ENCODE measurements at regions not wholly inside any gene's neighbourhood (a gene's known extent, or its start where the extent isn't known, plus 50 kb on each side); places are given as distances from the start of the nearest gene placed in this dataset.
"Not testable (repeated sequence)": the region's sequence is repeated elsewhere in the genome, so short reads cannot be mapped to it uniquely, and the experiment has no call there.

DNA sequence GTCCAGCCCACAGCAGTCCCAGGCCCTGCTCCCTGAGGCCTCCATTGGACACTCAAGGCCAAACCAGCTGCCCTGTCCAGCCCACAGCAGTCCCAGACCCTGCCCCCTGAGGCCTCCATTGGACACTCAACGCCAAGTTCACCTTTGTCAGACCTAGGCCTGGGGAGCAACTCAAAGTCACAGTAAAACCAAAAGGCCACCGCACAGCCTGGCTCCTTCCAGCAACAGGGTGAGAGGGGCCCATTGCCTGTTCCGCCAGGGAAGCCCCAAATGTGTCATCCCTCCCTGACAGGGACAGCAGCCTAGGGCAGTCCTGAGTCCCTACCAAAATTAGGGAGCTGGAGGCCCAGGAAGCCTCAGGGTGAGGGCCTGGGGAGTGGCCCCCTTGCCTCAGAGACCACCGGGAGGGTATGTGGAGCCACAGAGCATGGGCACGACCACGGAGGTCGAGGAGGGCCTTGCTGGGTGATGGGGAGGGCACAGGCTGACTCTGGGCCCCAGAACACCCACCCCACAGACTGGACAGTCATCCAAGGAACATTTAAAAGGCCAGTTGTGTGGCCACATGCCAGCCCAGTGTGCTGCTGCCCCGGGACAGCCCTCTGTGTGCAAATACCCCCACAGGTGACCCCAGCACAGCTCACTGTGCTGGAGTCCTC, 66.5 kb upstream of the PPP2R2D start:
- H3K27ac ChIP-seq (ENCODE audit: poor library complexity, severe bottlenecking) = no peak overlapping the region
- H3K4me1 ChIP-seq (ENCODE audit: insufficient read depth, poor library complexity, severe bottlenecking) = no peaks in the 10 kb centered on the region
- ATAC-seq (ENCODE audit: low read depth) = no peak
- peaks cover 3% of the 10 kb centered on the region for H3K27me3 ChIP-seq (ENCODE audit: insufficient read depth, poor library complexity, severe bottlenecking)
- TF ChIP-seq CTCF (IDR thresholded peaks at IDR 0.05; ENCODE audit: poor library complexity, severe bottlenecking) = no peak
- no peak overlapping the region for H3K4me3 ChIP-seq (ENCODE audit: severe bottlenecking)
- peak; percentile 26 for DNase-seq (ENCODE audit: low spot score)
- no peaks in the 10 kb centered on the region for H3K9me3 ChIP-seq (ENCODE audit: severe bottlenecking)
- no peaks in the 10 kb centered on the region for H3K36me3 ChIP-seq (ENCODE audit: low read depth)

- no peak overlapping the region for H3K4me3 ChIP-seq (ENCODE audit: severe bottlenecking)
- H3K27ac ChIP-seq (ENCODE audit: poor library complexity, severe bottlenecking) = no peak overlapping the region
- peaks cover 3% of the 10 kb centered on the region for H3K27me3 ChIP-seq (ENCODE audit: insufficient read depth, poor library complexity, severe bottlenecking)
- H3K4me1 ChIP-seq (ENCODE audit: insufficient read depth, poor library complexity, severe bottlenecking) = no peaks in the 10 kb centered on the region
- no peaks in the 10 kb centered on the region for H3K9me3 ChIP-seq (ENCODE audit: severe bottlenecking)
- H3K36me3 ChIP-seq (ENCODE audit: low read depth) = no peaks in the 10 kb centered on the region
- TF ChIP-seq CTCF (IDR thresholded peaks at IDR 0.05; ENCODE audit: poor library complexity, severe bottlenecking) = no peak
- DNase-seq (ENCODE audit: low spot score) (peak; percentile 38), ATAC-seq (ENCODE audit: low read depth) (no peak)
Observed at GRCh38 chr10:131838966-131839742, 61.7 kb upstream of the PPP2R2D start.

DNA sequence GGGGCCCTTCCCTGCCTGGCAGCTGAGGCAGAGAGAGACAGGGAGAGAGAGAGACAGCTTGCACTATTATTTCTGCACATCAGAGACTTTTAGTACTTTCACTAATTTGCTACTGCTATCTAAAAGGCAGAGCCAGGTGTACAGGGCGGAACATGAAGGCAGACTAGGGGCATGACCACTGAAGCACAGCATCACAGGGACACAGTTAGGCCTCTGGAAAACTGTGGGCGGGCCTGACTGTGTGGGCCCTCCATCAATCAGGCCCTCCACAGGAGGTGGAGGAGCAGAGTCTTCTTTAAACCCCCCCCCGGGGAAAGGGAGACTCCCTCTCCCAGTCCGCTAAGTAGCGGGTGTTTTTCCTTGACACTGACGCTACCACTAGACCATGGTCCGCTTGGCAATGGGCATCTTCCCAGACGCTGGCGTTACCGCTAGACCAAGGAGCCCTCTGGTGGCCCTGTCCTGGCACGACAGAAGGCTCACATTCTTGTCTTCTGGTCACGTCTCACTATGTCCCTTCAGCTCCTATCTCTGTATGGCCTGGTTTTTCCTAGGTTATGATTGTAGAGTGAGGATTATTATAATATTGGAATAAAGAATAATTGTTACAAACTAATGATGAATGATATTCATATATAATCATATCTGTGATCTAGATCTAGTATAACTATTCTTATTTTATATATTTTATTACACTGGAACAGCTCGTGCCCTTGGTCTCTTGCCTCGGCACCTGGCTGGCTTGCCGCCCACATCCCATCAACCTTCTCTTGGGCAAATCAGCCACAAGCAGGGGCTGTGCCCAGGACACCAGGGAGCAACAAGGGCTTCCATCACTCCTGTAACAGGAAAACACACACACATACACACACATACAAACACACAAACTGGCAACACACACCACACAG, 60.7 kb upstream of the PPP2R2D start:
- H3K4me1 ChIP-seq (ENCODE audit: insufficient read depth, poor library complexity, severe bottlenecking); H3K4me3 ChIP-seq (ENCODE audit: severe bottlenecking); H3K9me3 ChIP-seq (ENCODE audit: severe bottlenecking); H3K27me3 ChIP-seq (ENCODE audit: insufficient read depth, poor library complexity, severe bottlenecking); H3K36me3 ChIP-seq (ENCODE audit: low read depth); ATAC-seq (ENCODE audit: low read depth); H3K27ac ChIP-seq (ENCODE audit: poor library complexity, severe bottlenecking): not testable (repeated sequence)
- peak; percentile 23 for DNase-seq (ENCODE audit: low spot score)
- peak; percentile 30 for TF ChIP-seq CTCF (IDR thresholded peaks at IDR 0.05; ENCODE audit: poor library complexity, severe bottlenecking)

DNA sequence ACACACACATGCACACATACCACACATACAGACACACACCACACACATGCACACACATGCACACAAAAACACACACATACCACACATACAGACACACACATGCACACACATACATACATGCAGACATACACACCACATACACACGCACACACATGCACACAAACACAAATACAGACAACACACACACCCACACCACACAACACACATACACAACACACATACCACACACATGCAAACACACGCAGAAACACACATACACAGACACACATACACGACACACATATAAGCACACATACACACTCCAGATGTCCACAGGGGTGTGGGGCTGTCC, 60.1 kb upstream of the PPP2R2D start:
- H3K9me3 ChIP-seq (ENCODE audit: severe bottlenecking) = no peaks in the 10 kb centered on the region
- ATAC-seq (ENCODE audit: low read depth) = no peak

More for the DNA sequence above, 60.1 kb upstream of the PPP2R2D start:
- no peak for TF ChIP-seq CTCF (IDR thresholded peaks at IDR 0.05; ENCODE audit: poor library complexity, severe bottlenecking)
- H3K36me3 ChIP-seq (ENCODE audit: low read depth) = no peaks in the 10 kb centered on the region
- H3K27me3 ChIP-seq (ENCODE audit: insufficient read depth, poor library complexity, severe bottlenecking) = peaks cover 3% of the 10 kb centered on the region
- H3K27ac ChIP-seq (ENCODE audit: poor library complexity, severe bottlenecking) = no peak overlapping the region
- DNase-seq (ENCODE audit: low spot score) = no peak
- H3K4me1 ChIP-seq (ENCODE audit: insufficient read depth, poor library complexity, severe bottlenecking) = no peaks in the 10 kb centered on the region
- H3K4me3 ChIP-seq (ENCODE audit: severe bottlenecking) = no peak overlapping the region
